NT2/D1 (cell line): ENCODE measurements at regions not wholly inside any gene's neighbourhood (a gene's known extent, or its start where the extent isn't known, plus 50 kb on each side); places are given as distances from the start of the nearest gene placed in this dataset.

Experiments
- YY1 ChIP-seq: IDR thresholded peaks from 2 replicates; pipeline ENCODE4 v1.6.1; 2011; ENCODE audit not compliant: insufficient read length, insufficient read depth
- ZNF274 ChIP-seq: IDR thresholded peaks from 2 replicates; pipeline ENCODE4 v1.6.1; 2011; ENCODE audit warnings: mild to moderate bottlenecking, low read depth, low read length

GRCh38 chr1:198903203-198903602, 264.4 kb downstream of the PTPRC start:
- TF ChIP-seq ZNF274 (no peak), YY1 (no peak)
